ENCODE measurements at regions not wholly inside any gene's neighbourhood (a gene's known extent, or its start where the extent isn't known, plus 50 kb on each side); places are given as distances from the start of the nearest gene placed in this dataset.

- TF ChIP-seq ZNF462 (CRISPR knock-in tag; IDR thresholded peaks at IDR 0.05) = no peak
- TF ChIP-seq ZNF331 (CRISPR knock-in tag; IDR thresholded peaks at IDR 0.05; ENCODE audit: low read depth) = no peak
- no peak for TF ChIP-seq STAT1 (IDR thresholded peaks at IDR 0.05; ENCODE audit: unreplicated experiment)
- no peak for TF ChIP-seq REST (IDR thresholded peaks at IDR 0.05; ENCODE audit: unreplicated experiment)
- no peak for TF ChIP-seq CTCF (conservative IDR thresholded peaks at IDR 0.05; ENCODE audit: low read depth in 2 of 2)
These were observed 50.5 kb upstream of the PPP2R5A start (continued) for GRCh38 chr1:212234431-212235395.
